Eye (tissue), 1 donor: ENCODE measurements at regions not wholly inside any gene's neighbourhood (a gene's known extent, or its start where the extent isn't known, plus 50 kb on each side); places are given as distances from the start of the nearest gene placed in this dataset.

Experiments
- DNase-seq: peaks from one replicate; pipeline ENCODE4 v3.0.0-alpha.2; 2015

GRCh38 chr1:68551459-68551858 is 54.6 kb upstream of the DEPDC1 start:
- DNase-seq = no peak

GRCh38 chr1:68558321-68559026 is 61.6 kb upstream of the DEPDC1 start:
- DNase-seq = peak; percentile 3

DNA sequence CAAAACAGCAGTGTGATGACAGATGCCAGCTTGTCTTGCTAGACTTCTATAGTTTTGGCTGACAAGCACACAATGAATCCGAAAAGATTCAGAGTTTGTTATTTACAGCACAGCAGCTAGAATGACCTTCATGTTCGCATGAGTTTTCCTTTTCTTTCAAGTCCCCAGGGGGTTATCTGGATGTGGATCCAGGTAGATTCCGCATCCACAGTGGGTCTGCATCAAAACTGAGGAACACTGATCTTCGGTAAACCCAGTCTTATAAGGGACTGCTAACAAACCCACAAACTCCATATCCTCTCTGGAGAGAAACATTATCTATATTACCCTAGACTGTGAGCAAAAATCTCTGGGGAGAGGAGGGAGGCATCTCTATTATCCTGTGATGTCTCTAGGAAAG is 69.0 kb upstream of the DEPDC1 start:
- DNase-seq = no peak

DNA sequence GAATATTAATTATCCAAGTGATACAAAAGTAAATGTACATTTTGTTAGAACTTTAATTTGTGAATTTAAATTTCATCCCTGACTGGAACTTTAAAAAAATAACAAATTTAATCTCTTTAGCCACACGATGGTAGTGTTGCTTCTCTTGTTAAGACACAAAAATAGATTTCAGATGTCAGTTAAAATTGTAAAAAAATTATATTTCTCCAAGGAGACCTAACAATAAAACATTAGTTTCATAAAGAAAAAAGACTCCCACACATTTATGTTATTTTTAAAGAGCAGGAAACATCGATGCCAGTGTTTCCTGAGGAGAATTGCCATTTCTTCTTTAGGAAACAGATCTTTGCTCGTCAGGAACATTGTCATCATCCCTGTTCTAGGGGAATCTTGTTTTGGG is 74.0 kb upstream of the DEPDC1 start:
- peak; percentile 9 for DNase-seq

GRCh38 chr1:68571454-68572235 is 74.8 kb upstream of the DEPDC1 start:
- DNase-seq = peak; percentile 14

GRCh38 chr1:68585351-68585750 is 88.5 kb upstream of the DEPDC1 start:
- DNase-seq = no peak

DNA sequence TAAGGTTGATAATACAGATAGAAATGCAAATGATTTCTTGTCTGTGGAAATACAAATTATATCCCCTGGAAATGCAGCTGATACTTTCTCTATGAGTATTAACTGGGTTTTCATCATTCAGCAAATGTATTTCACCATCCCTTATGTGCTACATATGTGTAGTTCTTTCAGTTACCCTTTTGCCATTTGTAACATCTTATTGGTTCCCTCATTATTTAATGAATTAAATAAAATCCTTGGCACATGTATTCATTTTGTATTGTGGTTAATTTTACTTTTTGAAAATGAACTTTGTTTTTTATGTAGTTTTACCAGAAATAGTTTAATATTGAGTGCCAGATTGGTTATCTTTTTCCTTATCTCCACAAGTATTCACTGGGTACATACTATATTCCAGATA is 89.9 kb upstream of the DEPDC1 start:
- DNase-seq = no peak

- DNase-seq = no peak
Observed at GRCh38 chr1:68588304-68588703, 91.4 kb upstream of the DEPDC1 start.

DNA sequence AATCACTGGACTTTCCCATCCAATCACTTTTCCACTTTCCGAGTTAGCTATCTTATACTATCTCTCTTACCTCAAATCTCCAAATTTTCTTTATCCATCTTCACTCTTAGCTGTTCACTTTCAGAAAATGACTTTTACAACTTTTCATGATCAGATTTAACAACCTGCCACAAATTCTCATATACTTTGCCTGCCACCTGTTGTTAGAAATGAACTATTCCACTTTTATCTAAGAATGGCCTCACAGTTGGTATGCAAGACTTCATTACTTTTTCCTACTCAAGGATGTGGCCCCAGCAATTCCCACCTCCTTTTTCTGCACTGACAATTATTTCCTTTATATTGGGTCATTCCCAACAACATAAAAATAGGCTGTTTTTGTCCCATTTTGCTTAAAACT is 93.6 kb upstream of the DEPDC1 start:
- DNase-seq = no peak

DNA sequence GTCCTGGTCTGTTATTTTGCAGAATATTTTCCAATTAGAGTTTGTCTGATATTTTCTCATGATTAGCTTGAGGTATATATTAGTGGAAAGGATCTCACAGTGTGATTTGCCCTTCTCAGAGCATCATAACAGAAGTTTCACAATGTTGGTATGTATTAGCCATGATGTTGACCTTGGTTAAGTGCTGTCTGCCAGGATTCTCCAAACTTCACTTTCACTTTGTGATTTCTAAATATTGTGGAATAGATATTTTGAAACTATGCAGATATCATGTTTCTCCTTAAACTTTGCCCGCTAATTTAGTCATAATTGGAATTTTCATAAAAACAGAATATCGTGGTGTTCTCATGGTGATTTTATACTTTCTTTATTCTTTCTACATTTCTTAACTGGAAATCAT is 98.0 kb upstream of the DEPDC1 start:
- DNase-seq = no peak

- no peak for DNase-seq
Observed at GRCh38 chr1:68600049-68600661, 103.3 kb upstream of the DEPDC1 start.

DNA sequence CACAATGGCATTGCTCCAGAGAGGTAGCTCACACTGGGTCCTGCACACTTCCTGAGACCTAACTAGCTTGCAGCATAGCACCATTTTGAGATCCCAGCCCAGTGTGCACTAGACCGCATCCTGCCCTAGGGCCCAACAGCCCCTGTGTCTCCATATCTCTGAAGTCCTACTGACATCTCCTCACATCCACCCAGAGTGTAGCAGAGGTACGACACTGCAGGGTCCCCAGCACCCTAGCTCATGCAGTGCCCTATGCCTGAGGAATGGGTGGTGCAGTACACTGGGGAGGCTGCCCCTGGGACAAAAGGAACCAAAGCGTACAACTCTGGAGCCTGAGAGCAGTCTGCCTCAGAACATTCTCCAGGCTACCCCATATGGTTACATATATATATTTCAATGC is 111.4 kb upstream of the DEPDC1 start:
- DNase-seq = no peak

GRCh38 chr1:68615312-68615711 is 118.4 kb upstream of the DEPDC1 start:
- DNase-seq = no peak

GRCh38 chr1:68617942-68618341 is 121.1 kb upstream of the DEPDC1 start:
- no peak for DNase-seq

DNA sequence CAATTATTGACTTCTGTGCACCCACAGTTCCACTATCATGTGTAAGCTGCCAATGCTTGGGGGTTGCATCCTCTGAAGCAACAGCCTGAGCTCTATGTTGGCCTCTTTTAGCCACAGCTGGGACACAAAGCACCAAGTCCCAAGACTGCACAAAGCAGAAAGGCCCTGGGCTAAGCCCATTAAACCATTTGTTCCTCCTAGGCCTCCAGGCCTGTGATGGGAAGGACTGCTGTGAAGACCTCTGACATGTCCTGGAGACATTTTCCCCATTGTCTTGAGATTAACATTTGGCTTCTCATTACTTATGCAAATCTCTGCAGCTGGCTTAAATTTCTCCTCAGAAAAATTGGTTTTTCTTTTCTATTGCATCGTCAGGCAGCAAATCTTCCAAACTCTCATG is 123.7 kb upstream of the DEPDC1 start:
- DNase-seq = no peak

GRCh38 chr1:68623700-68624099 is 126.8 kb upstream of the DEPDC1 start:
- no peak for DNase-seq

GRCh38 chr1:68624233-68624632 is 127.4 kb upstream of the DEPDC1 start:
- peak; percentile 4 for DNase-seq

GRCh38 chr1:68625624-68626023 is 128.7 kb upstream of the DEPDC1 start:
- no peak for DNase-seq

- no peak for DNase-seq
Observed at GRCh38 chr1:68633141-68633919, 136.4 kb upstream of the DEPDC1 start.

DNA sequence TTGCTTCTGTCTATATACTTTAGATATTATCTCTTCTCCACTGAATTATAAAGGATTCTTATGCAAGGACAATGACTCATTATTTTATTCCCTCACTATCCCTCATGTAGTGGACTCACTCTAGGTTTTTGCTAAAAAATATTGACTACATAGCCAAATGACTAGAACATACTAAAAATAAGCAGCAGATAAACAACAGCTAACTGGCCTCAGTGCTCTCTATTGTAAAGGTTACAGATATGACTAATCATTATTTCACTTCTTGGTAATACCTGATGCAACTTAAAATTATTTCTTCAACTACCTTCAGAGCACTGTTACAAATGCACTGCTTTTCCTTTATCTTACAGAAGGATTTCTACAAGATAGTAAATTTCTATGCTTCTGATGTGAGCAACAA is 147.6 kb upstream of the DEPDC1 start:
- no peak for DNase-seq

DNA sequence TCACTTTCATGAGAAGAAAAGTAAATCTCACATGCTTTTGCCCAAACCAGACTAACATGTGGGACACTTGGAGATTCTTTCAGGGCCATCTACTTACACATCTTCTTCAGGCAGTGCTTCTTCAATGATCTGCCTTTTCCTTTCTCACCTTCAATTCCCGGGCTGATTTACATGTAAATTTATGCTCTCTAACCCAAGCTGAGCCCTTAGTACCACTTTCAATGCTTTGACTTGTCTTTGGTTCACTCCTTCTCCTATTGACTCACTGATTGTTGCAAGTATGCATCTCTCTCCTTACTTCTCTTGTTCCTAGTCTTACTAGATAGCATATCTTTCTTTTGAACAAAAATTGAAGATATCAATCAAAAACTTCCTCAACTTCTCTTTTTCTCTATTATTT is 154.2 kb upstream of the DEPDC1 start:
- no peak for DNase-seq

- DNase-seq = no peak
Observed at GRCh38 chr1:68653882-68654281, 157.0 kb upstream of the DEPDC1 start.

GRCh38 chr1:68673771-68674170 is 176.9 kb upstream of the DEPDC1 start:
- DNase-seq = no peak
